IPS-15b (cell line): ENCODE measurements at regions not wholly inside any gene's neighbourhood (a gene's known extent, or its start where the extent isn't known, plus 50 kb on each side); places are given as distances from the start of the nearest gene placed in this dataset.

Source experiments
- H3K27me3 ChIP-seq: one replicate; pipeline ENCODE4 v1.6.1; 2013; ENCODE audit warnings: low read length; ENCODE audit not compliant: control insufficient read depth, insufficient read depth
- H3K36me3 ChIP-seq: one replicate; pipeline ENCODE4 v1.6.1; 2013; ENCODE audit warnings: low read length; ENCODE audit not compliant: control insufficient read depth, insufficient read depth
- H3K4me1 ChIP-seq: one replicate; pipeline ENCODE4 v1.6.1; 2013; ENCODE audit warnings: mild to moderate bottlenecking, low read length; ENCODE audit not compliant: control insufficient read depth, insufficient read depth
- H3K4me3 ChIP-seq: one replicate; pipeline ENCODE4 v1.5.1; 2013; ENCODE audit warnings: low read depth, low read length
- H3K9ac ChIP-seq: one replicate; pipeline ENCODE4 v1.6.1; 2013; ENCODE audit warnings: low read depth, mild to moderate bottlenecking, low read length
- H3K9me3 ChIP-seq: one replicate; pipeline ENCODE4 v1.6.1; 2013; ENCODE audit warnings: mild to moderate bottlenecking, low read length; ENCODE audit not compliant: control insufficient read depth, insufficient read depth

GRCh38 chrX:125012585-125012984, 307.1 kb upstream of the TEX13C start:
- Histone ChIP-seq H3K36me3 (no peaks in the 10 kb centered on the region), H3K27me3 (no peaks in the 10 kb centered on the region), H3K4me3 (no peak overlapping the region), H3K9me3 (no peaks in the 10 kb centered on the region), H3K9ac (no peak overlapping the region), H3K4me1 (no peaks in the 10 kb centered on the region)

GRCh38 chrX:125029131-125029530, 290.5 kb upstream of the TEX13C start:
- no peaks in the 10 kb centered on the region for H3K4me1 ChIP-seq
- no peaks in the 10 kb centered on the region for H3K36me3 ChIP-seq
- no peak overlapping the region for H3K4me3 ChIP-seq
- no peaks in the 10 kb centered on the region for H3K27me3 ChIP-seq
- no peaks in the 10 kb centered on the region for H3K9me3 ChIP-seq
- H3K9ac ChIP-seq: no peak overlapping the region
